Mucosa of rectum (tissue), 2 donors: ENCODE measurements at regions not wholly inside any gene's neighbourhood (a gene's known extent, or its start where the extent isn't known, plus 50 kb on each side); places are given as distances from the start of the nearest gene placed in this dataset.

Experiments used
- H3K27ac ChIP-seq, 2 donors: one replicate each; pipeline ENCODE4 v1.7.0; 2013; ENCODE audit warnings: inconsistent platforms in 2 of 2, low read depth in 2 of 2, low read length in 2 of 2
- H3K27me3 ChIP-seq, 2 donors: one replicate each; pipeline ENCODE4 v1.7.0; 2013; ENCODE audit warnings: low read length in 2 of 2; ENCODE audit not compliant: control insufficient read depth in 2 of 2, insufficient read depth in 2 of 2
- H3K36me3 ChIP-seq, 2 donors: one replicate each; pipeline ENCODE4 v1.7.0; 2013; ENCODE audit warnings: low read length in 2 of 2; ENCODE audit not compliant: control insufficient read depth in 2 of 2, insufficient read depth in 2 of 2
- H3K4me1 ChIP-seq, 2 donors: one replicate each; pipeline ENCODE4 v1.7.0; 2013; ENCODE audit warnings: low read length in 2 of 2, mild to moderate bottlenecking in 1 of 2; ENCODE audit not compliant: control insufficient read depth in 2 of 2, insufficient read depth in 2 of 2
- H3K4me3 ChIP-seq, 2 donors: one replicate each; pipeline ENCODE4 v1.7.0; 2013; ENCODE audit warnings: low read length in 2 of 2
- H3K9ac ChIP-seq, 2 donors: one replicate each; pipeline ENCODE4 v1.7.0; 2013; ENCODE audit warnings: low read length in 2 of 2, low read depth in 1 of 2, mild to moderate bottlenecking in 1 of 2
- H3K9me3 ChIP-seq, 2 donors: one replicate each; pipeline ENCODE4 v1.7.0; 2013; ENCODE audit warnings: low read length in 2 of 2; ENCODE audit not compliant: control insufficient read depth in 2 of 2
- donor health status: healthy.
- donor health status: Normal muscosa, but diverticular disease.

- Histone ChIP-seq H3K27ac (no peak overlapping the region), H3K27me3 (no peaks in the 10 kb centered on the region), H3K4me1 (no peaks in the 10 kb centered on the region), H3K9ac (no peak overlapping the region), H3K36me3 (no peaks in the 10 kb centered on the region), H3K4me3 (no peak overlapping the region), H3K9me3 (no peaks in the 10 kb centered on the region)
These were observed 334.6 kb downstream of the ARL6IP6 start for GRCh38 chr2:153052807-153053559.

DNA sequence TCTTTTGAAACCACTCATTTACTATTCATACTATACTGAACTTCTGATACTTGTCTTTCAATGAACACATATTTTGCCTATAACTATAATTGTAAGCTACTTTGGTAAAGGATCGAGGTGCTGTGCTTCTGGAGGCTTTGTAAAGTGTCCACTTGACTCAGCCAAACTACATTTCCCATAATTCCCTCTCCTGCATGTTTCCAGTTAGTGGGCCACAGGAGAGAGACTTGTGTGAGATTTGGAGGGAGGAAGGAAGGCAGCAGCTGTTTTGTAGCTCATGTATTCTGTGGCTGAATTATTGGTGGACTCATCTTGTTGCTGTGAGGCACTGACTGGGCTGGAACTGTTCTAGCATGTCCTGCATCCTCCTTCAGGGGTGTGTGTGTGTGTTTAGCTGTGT, 328.8 kb downstream of the ARL6IP6 start:
- H3K9me3 ChIP-seq, result no peaks in the 10 kb centered on the region
- no peak overlapping the region for H3K27ac ChIP-seq
- no peak overlapping the region for H3K4me3 ChIP-seq
- no peaks in the 10 kb centered on the region for H3K36me3 ChIP-seq
- H3K4me1 ChIP-seq, result no peaks in the 10 kb centered on the region
- no peaks in the 10 kb centered on the region for H3K27me3 ChIP-seq
- no peak overlapping the region for H3K9ac ChIP-seq

- Histone ChIP-seq H3K4me1 (no peaks in the 10 kb centered on the region), H3K9me3 (no peaks in the 10 kb centered on the region), H3K27ac (no peak overlapping the region), H3K27me3 (no peaks in the 10 kb centered on the region), H3K36me3 (no peaks in the 10 kb centered on the region), H3K9ac (no peak overlapping the region), H3K4me3 (no peak overlapping the region)
These were observed 325.0 kb downstream of the ARL6IP6 start for GRCh38 chr2:153043385-153043784.

GRCh38 chr2:153028626-153029025, 310.2 kb downstream of the ARL6IP6 start:
- Histone ChIP-seq H3K4me1 (no peaks in the 10 kb centered on the region), H3K36me3 (no peaks in the 10 kb centered on the region), H3K4me3 (no peak overlapping the region), H3K9me3 (peaks cover 0 to 2% of the 10 kb centered on the region in 2 donors), H3K9ac (no peak overlapping the region), H3K27me3 (no peaks in the 10 kb centered on the region), H3K27ac (no peak overlapping the region)

- Histone ChIP-seq H3K36me3 (no peaks in the 10 kb centered on the region), H3K9me3 (no peaks in the 10 kb centered on the region), H3K27ac (no peak overlapping the region), H3K4me3 (no peak overlapping the region), H3K27me3 (no peaks in the 10 kb centered on the region), H3K9ac (no peak overlapping the region), H3K4me1 (no peaks in the 10 kb centered on the region)
These were observed 309.1 kb downstream of the ARL6IP6 start for GRCh38 chr2:153027533-153027932.

DNA sequence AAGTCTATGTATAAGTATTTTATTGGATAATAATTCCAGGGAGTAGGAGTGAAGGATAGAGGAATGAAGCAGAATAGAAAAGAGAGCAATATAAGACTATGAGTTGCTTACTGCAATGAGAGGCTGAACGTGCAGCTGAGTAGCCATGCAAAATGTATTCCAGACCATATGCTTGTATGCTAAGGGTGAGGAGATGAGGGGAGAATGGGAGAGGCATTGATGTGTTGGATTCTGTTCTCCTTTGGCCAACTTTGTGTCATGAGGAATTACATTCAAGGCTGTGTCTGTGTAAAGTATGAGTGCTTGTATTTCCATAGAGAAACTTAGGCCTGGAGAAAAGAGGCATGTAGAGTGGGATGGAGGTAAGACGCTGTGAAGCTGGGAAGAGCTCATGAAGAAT, 301.8 kb downstream of the ARL6IP6 start:
- Histone ChIP-seq H3K9me3 (peaks cover 0 to 4% of the 10 kb centered on the region in 2 donors), H3K27me3 (no peaks in the 10 kb centered on the region), H3K27ac (no peak overlapping the region), H3K9ac (no peak overlapping the region), H3K4me3 (no peak overlapping the region), H3K4me1 (no peaks in the 10 kb centered on the region), H3K36me3 (no peaks in the 10 kb centered on the region)

DNA sequence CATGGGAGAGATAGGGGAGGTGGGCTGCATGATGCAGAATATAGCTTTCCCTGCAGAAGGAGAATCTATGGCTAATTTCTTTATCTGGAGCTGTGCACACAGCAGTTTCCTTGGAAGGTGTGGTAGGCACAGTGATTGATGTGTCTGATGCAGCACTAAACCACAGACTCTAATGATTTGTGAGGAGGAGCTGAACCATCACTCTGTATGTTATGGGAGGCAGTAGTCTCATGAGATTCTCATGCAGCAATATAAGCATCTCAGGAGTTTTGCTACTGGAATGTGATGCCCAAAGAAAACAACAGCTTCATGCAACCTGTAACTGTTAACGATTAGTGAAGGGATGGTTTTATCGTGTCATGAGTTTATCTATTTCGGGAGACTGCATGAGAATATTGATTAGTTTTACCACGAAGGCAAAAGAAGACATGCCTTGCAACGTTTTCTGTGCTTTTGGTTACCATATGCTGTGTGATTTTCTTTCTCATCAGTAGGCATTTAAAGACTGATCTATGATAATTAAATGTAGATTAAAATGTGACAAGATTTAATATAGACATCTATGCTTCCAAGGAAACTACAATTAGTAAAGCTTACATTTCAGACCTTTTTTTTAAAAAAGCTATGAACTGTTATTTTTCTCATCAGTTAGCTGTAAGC, 286.8 kb downstream of the ARL6IP6 start:
- Histone ChIP-seq H3K4me3 (no peak overlapping the region), H3K36me3 (no peaks in the 10 kb centered on the region), H3K27ac (no peak overlapping the region)

GRCh38 chr2:153004627-153005026, 286.2 kb downstream of the ARL6IP6 start:
- Histone ChIP-seq H3K4me3 (no peak overlapping the region), H3K9ac (no peak overlapping the region), H3K9me3 (no peaks in the 10 kb centered on the region), H3K27me3 (no peaks in the 10 kb centered on the region), H3K27ac (no peak overlapping the region), H3K4me1 (no peaks in the 10 kb centered on the region), H3K36me3 (no peaks in the 10 kb centered on the region)

More for the DNA sequence above, 286.8 kb downstream of the ARL6IP6 start:
- Histone ChIP-seq H3K27me3 (no peaks in the 10 kb centered on the region), H3K9ac (no peak overlapping the region), H3K9me3 (no peaks in the 10 kb centered on the region), H3K4me1 (no peaks in the 10 kb centered on the region)

DNA sequence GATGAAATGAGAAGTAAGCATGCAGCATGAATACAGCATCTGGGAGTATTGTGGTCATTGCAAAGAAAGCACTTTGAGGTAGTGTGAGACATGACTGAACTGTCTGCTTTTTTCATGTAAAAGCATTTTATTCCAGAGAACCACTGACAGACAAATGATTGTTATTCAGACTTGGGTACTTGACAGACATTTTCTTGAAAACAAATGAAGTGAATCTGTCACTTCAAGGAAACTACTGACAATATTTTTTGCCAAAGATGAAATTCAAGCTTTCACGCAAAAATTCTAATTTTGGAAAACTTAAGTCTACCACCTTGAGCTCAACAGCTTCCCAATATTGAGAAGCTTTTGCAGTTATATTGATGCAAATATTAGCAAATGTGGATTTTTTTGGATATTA, 255.7 kb downstream of the ARL6IP6 start:
- Histone ChIP-seq H3K4me3 (no peak overlapping the region), H3K9me3 (no peaks in the 10 kb centered on the region), H3K36me3 (no peaks in the 10 kb centered on the region), H3K4me1 (no peaks in the 10 kb centered on the region), H3K27me3 (no peaks in the 10 kb centered on the region), H3K9ac (no peak overlapping the region), H3K27ac (no peak overlapping the region)

GRCh38 chr2:152971685-152972084, 253.3 kb downstream of the ARL6IP6 start:
- Histone ChIP-seq H3K9ac (no peak overlapping the region), H3K36me3 (no peaks in the 10 kb centered on the region), H3K27me3 (no peaks in the 10 kb centered on the region), H3K27ac (no peak overlapping the region), H3K9me3 (no peaks in the 10 kb centered on the region), H3K4me1 (no peaks in the 10 kb centered on the region), H3K4me3 (no peak overlapping the region)
